B cell (primary cell): ENCODE measurements at regions not wholly inside any gene's neighbourhood (a gene's known extent, or its start where the extent isn't known, plus 50 kb on each side); places are given as distances from the start of the nearest gene placed in this dataset.

Experiments used
- ATAC-seq: fragments of 200-7000 bp; cut with Tn5 transposase; one replicate; pipeline ENCODE4 v1.10.0; 2021; ENCODE audit warnings: low read depth, mild to moderate bottlenecking, moderate number of reproducible peaks, moderate library complexity
- CTCF ChIA-PET: fragments of 350-600 bp; sonication (Branson Sonifier 250); formaldehyde crosslinking; loops from one replicate; lab custom pipeline; 2021; ENCODE audit warnings: antibody characterized with exemption, inconsistent platforms; lab: Charles Lee
- POLR2A ChIA-PET: fragments of 350-600 bp; sonication (Branson Sonifier 250); formaldehyde crosslinking; loops from one replicate; lab custom pipeline; 2021; ENCODE audit warnings: antibody characterized with exemption; lab: Charles Lee
- DNase-seq: peaks from one replicate; pipeline ENCODE4 v3.0.0; 2013
- H2AFZ ChIP-seq: 2 replicates; pipeline ENCODE4 v1.6.1; 2012; ENCODE audit warnings: mild to moderate bottlenecking, low read depth, low read length; ENCODE audit not compliant: insufficient read depth, poor library complexity, severe bottlenecking
- H3K27ac ChIP-seq, 2 donors: 1 replicate in 1 of 2; 2 replicates in 1 of 2; pipeline ENCODE4 v1.5.1; 2012 to 2013; ENCODE audit warnings: low read length in 2 of 2, mild to moderate bottlenecking in 2 of 2, moderate library complexity in 1 of 2
- H3K27me3 ChIP-seq, 4 experiments: fragments of 200-600 bp in 1 of 4; sonication (generic) in 1 of 4; replicated peaks in 1 of 4; 1 replicate in 2 of 4; 2 replicates in 2 of 4; pipeline versions ENCODE4 v1.6.1 to v1.7.0; 2013 to 2016; ENCODE audit warnings: low read length in 3 of 4, mild to moderate bottlenecking in 2 of 4, mixed read lengths in 1 of 4, moderate library complexity in 1 of 4; ENCODE audit not compliant: insufficient read depth in 4 of 4, control insufficient read depth in 3 of 4; ENCODE audit errors: control extremely low read depth in 1 of 4
- H3K36me3 ChIP-seq, 2 experiments: replicated peaks in 1 of 2; 1 replicate in 1 of 2; 2 replicates in 1 of 2; pipeline versions ENCODE4 v1.6.1 to v1.7.1; 2013; ENCODE audit warnings: low read length in 1 of 2; ENCODE audit not compliant: insufficient read depth in 2 of 2, control insufficient read depth in 1 of 2; ENCODE audit errors: control extremely low read depth in 1 of 2, extremely low read depth in 1 of 2
- H3K4me1 ChIP-seq, 2 donors: fragments of 200-600 bp in 1 of 2; sonication (generic) in 1 of 2; 1 replicate in 1 of 2; 2 replicates in 1 of 2; pipeline versions ENCODE4 v1.5.1 to v1.6.1; 2013 to 2017; ENCODE audit warnings: low read length in 2 of 2; ENCODE audit not compliant: control insufficient read depth in 2 of 2, insufficient read depth in 2 of 2
- H3K4me2 ChIP-seq: replicated peaks from 2 replicates; pipeline ENCODE3; 2012; ENCODE audit warnings: mild to moderate bottlenecking, low read depth, low read length; ENCODE audit not compliant: poor library complexity, severe bottlenecking
- H3K4me3 ChIP-seq, 5 experiments: fragments of 200-600 bp in 1 of 5; sonication (generic) in 1 of 5; 1 replicate in 3 of 5; 2 replicates in 2 of 5; pipeline versions ENCODE4 v1.5.1 to v1.7.0; 2011 to 2016; ENCODE audit warnings: low read length in 4 of 5, mild to moderate bottlenecking in 4 of 5, low read depth in 2 of 5, control low read depth in 1 of 5, moderate library complexity in 1 of 5; ENCODE audit not compliant: insufficient read depth in 1 of 5; ENCODE audit errors: control extremely low read depth in 1 of 5, extremely low read depth in 1 of 5
- H3K79me2 ChIP-seq: fragments of 200-600 bp; sonication (generic); one replicate; pipeline ENCODE4 v1.6.0; 2016; ENCODE audit warnings: low read length; ENCODE audit not compliant: control insufficient read depth, insufficient read depth
- H3K9ac ChIP-seq: fragments of 200-600 bp; sonication (generic); 2 replicates; pipeline ENCODE4 v1.6.1; 2017; ENCODE audit warnings: mild to moderate bottlenecking, low read length, moderate library complexity
- H3K9me3 ChIP-seq, 3 donors: one replicate each; pipeline versions ENCODE4 v1.6.1 to v1.7.1; 2013; ENCODE audit warnings: low read length in 2 of 3; ENCODE audit not compliant: control insufficient read depth in 2 of 3, insufficient read depth in 1 of 3; ENCODE audit errors: control extremely low read depth in 1 of 3
- H4K20me1 ChIP-seq: 2 replicates; pipeline ENCODE4 v1.6.0; 2012; ENCODE audit warnings: mild to moderate bottlenecking, low read length; ENCODE audit not compliant: insufficient read depth, control insufficient read depth, poor library complexity, severe bottlenecking
- H3K27ac Mint-ChIP-seq: one replicate; pipeline ENCODE4 v1.8.0; 2021; ENCODE audit warnings: mixed read lengths
- H3K27me3 Mint-ChIP-seq: one replicate; pipeline ENCODE4 v1.8.0; 2021; ENCODE audit warnings: mixed read lengths
- H3K4me1 Mint-ChIP-seq: one replicate; pipeline ENCODE4 v1.8.0; 2021; ENCODE audit warnings: mixed read lengths
- H3K4me3 Mint-ChIP-seq: one replicate; pipeline ENCODE4 v1.8.0; 2021; ENCODE audit warnings: mixed read lengths
- H3K9me3 Mint-ChIP-seq: one replicate; pipeline ENCODE4 v1.8.0; 2022; ENCODE audit warnings: mixed read lengths; ENCODE audit not compliant: insufficient read depth
- EZH2 ChIP-seq: IDR thresholded peaks from 2 replicates; pipeline ENCODE4 v1.6.1; 2012; ENCODE audit warnings: borderline replicate concordance, low read depth, mild to moderate bottlenecking, moderate library complexity, low read length; ENCODE audit not compliant: insufficient read depth, poor library complexity, severe bottlenecking
- WGBS: methylation state at CpG from one replicate; pipeline ENCODE4 v1.1.5; 2013; ENCODE audit warnings: missing lambda C conversion rate; ENCODE audit not compliant: insufficient coverage; 5-methylcytosine and 5-hydroxymethylcytosine counted together
- intact Hi-C: fragments of 100-400 bp; cut with micrococcal nuclease; formaldehyde crosslinking; loops from one replicate; pipeline ENCODE4 v1.10.0; 2022
- TF ChIP-seq, protein P1 (sequence below): fragments of 200-600 bp; IDR thresholded peaks from one replicate; pipeline ENCODE4 v1.8.0; 2022; ENCODE audit warnings: antibody characterized with exemption, mild to moderate bottlenecking

DNA sequence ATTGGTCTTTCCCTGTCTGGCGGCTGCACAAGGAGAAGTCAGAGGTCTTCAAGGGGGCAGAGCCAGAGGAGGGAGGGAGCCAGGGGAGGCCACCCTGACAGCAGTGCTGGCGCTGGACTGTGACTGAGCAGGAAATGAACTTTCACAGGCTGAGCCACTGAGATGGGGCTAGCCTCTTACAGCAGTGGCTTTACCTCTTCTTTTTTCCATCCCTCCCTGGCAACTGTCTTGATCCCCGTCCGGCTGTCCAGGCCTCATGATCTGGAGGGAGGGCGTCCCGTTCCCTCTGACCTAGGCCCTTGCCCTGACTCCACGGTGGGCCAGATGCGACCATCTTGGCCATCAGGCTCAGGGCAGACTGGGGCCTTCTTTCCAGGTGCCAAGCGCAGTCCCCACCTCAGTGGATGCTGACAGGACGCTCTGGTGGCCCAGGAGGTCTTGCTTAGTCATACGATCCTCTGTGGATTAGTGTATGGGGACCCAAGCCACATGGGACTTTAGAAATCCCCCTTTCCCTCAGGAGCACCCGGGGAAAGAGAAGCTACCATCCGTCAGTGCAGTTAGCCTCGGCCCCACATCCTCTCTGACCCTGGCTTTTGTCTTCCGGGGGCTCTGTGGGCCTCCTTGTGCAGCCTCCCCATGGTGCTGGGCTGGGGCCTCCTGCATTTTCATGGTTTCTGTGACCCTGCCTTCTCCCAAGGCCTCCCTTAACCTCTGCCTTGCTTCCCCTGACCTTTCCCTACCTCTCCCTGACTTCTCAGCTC is 57.4 kb upstream of the CCDC167 start:
- DNase-seq, result peak; percentile 63
- H3K4me2 ChIP-seq, result peak overlapping the region; percentile 51
- intact Hi-C loops, result loop anchor here (2.0 kb wide), 1 partner anchor 14 kb away; no protein-coding TSS in a partner anchor
- Mint-ChIP-seq H3K27me3 (no peaks in the 10 kb centered on the region), H3K4me3 (peak overlapping the region; percentile 45), H3K27ac (peak overlapping the region; percentile 82), H3K4me1 (peaks cover 87% of the 10 kb centered on the region), H3K9me3 (no peaks in the 10 kb centered on the region)
- ATAC-seq, result peak; percentile 50
- H3K9me3 ChIP-seq, result peaks cover 0 to 6% (median 0%) of the 10 kb centered on the region in 3 donors
- H3K79me2 ChIP-seq, result no peaks in the 10 kb centered on the region
- no peak overlapping the region for H2AFZ ChIP-seq
- ChIA-PET CTCF (interaction anchor here (0.7 to 4.0 kb wide), 8 partner anchors 8 to 136 kb away, joined by 3 to 26 read pairs (median 4); no protein-coding TSS in a partner anchor), POLR2A (no interaction called here)
- no peak overlapping the region for H3K4me3 ChIP-seq
- WGBS, result 64% methylated on average over 12 of the region's 15 CpGs
- peak overlapping the region in 1 of 2 donors; percentile 74 for H3K27ac ChIP-seq
- TF ChIP-seq, protein P1, sequence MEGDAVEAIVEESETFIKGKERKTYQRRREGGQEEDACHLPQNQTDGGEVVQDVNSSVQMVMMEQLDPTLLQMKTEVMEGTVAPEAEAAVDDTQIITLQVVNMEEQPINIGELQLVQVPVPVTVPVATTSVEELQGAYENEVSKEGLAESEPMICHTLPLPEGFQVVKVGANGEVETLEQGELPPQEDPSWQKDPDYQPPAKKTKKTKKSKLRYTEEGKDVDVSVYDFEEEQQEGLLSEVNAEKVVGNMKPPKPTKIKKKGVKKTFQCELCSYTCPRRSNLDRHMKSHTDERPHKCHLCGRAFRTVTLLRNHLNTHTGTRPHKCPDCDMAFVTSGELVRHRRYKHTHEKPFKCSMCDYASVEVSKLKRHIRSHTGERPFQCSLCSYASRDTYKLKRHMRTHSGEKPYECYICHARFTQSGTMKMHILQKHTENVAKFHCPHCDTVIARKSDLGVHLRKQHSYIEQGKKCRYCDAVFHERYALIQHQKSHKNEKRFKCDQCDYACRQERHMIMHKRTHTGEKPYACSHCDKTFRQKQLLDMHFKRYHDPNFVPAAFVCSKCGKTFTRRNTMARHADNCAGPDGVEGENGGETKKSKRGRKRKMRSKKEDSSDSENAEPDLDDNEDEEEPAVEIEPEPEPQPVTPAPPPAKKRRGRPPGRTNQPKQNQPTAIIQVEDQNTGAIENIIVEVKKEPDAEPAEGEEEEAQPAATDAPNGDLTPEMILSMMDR, result no peak
- no peak for TF ChIP-seq EZH2
- H4K20me1 ChIP-seq, result no peaks in the 10 kb centered on the region
- no peak overlapping the region for H3K9ac ChIP-seq
- H3K36me3 ChIP-seq, result no peaks in the 10 kb centered on the region
- H3K4me1 ChIP-seq, result peaks cover 95 to 96% of the 10 kb centered on the region in 2 donors
- no peaks in the 10 kb centered on the region for H3K27me3 ChIP-seq
